Right atrium auricular region (tissue), 2 donors: ENCODE measurements at regions not wholly inside any gene's neighbourhood (a gene's known extent, or its start where the extent isn't known, plus 50 kb on each side); places are given as distances from the start of the nearest gene placed in this dataset.
"Not testable (repeated sequence)": the region's sequence is repeated elsewhere in the genome, so short reads cannot be mapped to it uniquely, and the experiment has no call there.

Experiments
- DNase-seq: peaks from one replicate; pipeline ENCODE4 v3.0.0-alpha.2; 2019; ENCODE audit warnings: low spot score
- H3K27ac ChIP-seq, 2 donors: fragments of 200-600 bp; sonication (generic); 1 replicate in 1 of 2; 2 replicates in 1 of 2; pipeline ENCODE4 v1.5.1; 2016 to 2019
- H3K27me3 ChIP-seq, 2 donors: fragments of 200-600 bp; sonication (generic); one replicate each; pipeline versions ENCODE4 v1.5.1 to v1.6.0; 2017 to 2019
- H3K36me3 ChIP-seq: fragments of 200-600 bp; sonication (generic); one replicate; pipeline ENCODE4 v1.5.1; 2016
- H3K4me1 ChIP-seq, 2 donors: fragments of 200-600 bp; sonication (generic); one replicate each; pipeline versions ENCODE4 v1.5.1 to v1.6.0; 2017 to 2019
- H3K4me3 ChIP-seq, 2 donors: fragments of 200-600 bp; sonication (generic); 1 replicate in 1 of 2; 2 replicates in 1 of 2; pipeline ENCODE4 v1.5.1; 2017 to 2019; ENCODE audit warnings: mild to moderate bottlenecking in 1 of 2, moderate library complexity in 1 of 2
- H3K9me3 ChIP-seq, 2 donors: fragments of 200-600 bp; sonication (generic); one replicate each; pipeline ENCODE4 v1.5.1; 2019
- CTCF ChIP-seq, 2 donors: fragments of 200-600 bp; sonication (generic); IDR thresholded peaks; one replicate each; pipeline ENCODE4 v1.5.1; 2019; ENCODE audit warnings: antibody characterized with exemption in 2 of 2

GRCh38 chr21:35274923-35275322 lies 225.8 kb upstream of the RUNX1 start:
- H3K27ac ChIP-seq, result no peak overlapping the region
- DNase-seq, result no peak
- no peaks in the 10 kb centered on the region for H3K4me1 ChIP-seq
- H3K4me3 ChIP-seq, result no peak overlapping the region
- no peak for TF ChIP-seq CTCF (IDR thresholded peaks at IDR 0.05)
- no peaks in the 10 kb centered on the region for H3K9me3 ChIP-seq
- H3K36me3 ChIP-seq, result no peaks in the 10 kb centered on the region
- no peaks in the 10 kb centered on the region for H3K27me3 ChIP-seq

GRCh38 chr21:35274090-35274489 lies 225.0 kb upstream of the RUNX1 start:
- Histone ChIP-seq H3K4me3 (no peak overlapping the region), H3K27me3 (no peaks in the 10 kb centered on the region), H3K9me3 (no peaks in the 10 kb centered on the region), H3K36me3 (no peaks in the 10 kb centered on the region), H3K4me1 (no peaks in the 10 kb centered on the region), H3K27ac (no peak overlapping the region)
- no peak for DNase-seq
- TF ChIP-seq CTCF (IDR thresholded peaks at IDR 0.05), result no peak

GRCh38 chr21:35273333-35273732 lies 224.2 kb upstream of the RUNX1 start:
- Histone ChIP-seq H3K27me3 (no peaks in the 10 kb centered on the region), H3K4me3 (no peak overlapping the region), H3K4me1 (no peaks in the 10 kb centered on the region), H3K9me3 (no peaks in the 10 kb centered on the region), H3K36me3 (no peaks in the 10 kb centered on the region), H3K27ac (no peak overlapping the region)
- TF ChIP-seq CTCF (IDR thresholded peaks at IDR 0.05), result no peak
- no peak for DNase-seq

- not testable (repeated sequence) for H3K27ac ChIP-seq, H3K4me3 ChIP-seq, DNase-seq, H3K27me3 ChIP-seq, H3K9me3 ChIP-seq, H3K4me1 ChIP-seq, H3K36me3 ChIP-seq
Observed at GRCh38 chr21:35271344-35272118, 222.4 kb upstream of the RUNX1 start.

GRCh38 chr21:35268817-35269216 lies 219.7 kb upstream of the RUNX1 start:
- DNase-seq, result no peak
- no peak overlapping the region for H3K27ac ChIP-seq
- H3K4me1 ChIP-seq, result no peaks in the 10 kb centered on the region
- no peaks in the 10 kb centered on the region for H3K27me3 ChIP-seq
- H3K4me3 ChIP-seq, result no peak overlapping the region
- H3K36me3 ChIP-seq, result no peaks in the 10 kb centered on the region
- no peaks in the 10 kb centered on the region for H3K9me3 ChIP-seq
- TF ChIP-seq CTCF (IDR thresholded peaks at IDR 0.05), result no peak

GRCh38 chr21:35268261-35268660 lies 219.2 kb upstream of the RUNX1 start:
- no peaks in the 10 kb centered on the region for H3K36me3 ChIP-seq
- H3K9me3 ChIP-seq, result no peaks in the 10 kb centered on the region
- no peak for TF ChIP-seq CTCF (IDR thresholded peaks at IDR 0.05)
- no peak for DNase-seq
- H3K27ac ChIP-seq, result no peak overlapping the region
- H3K4me3 ChIP-seq, result no peak overlapping the region
- no peaks in the 10 kb centered on the region for H3K4me1 ChIP-seq
- no peaks in the 10 kb centered on the region for H3K27me3 ChIP-seq
